ENCODE measurements at regions not wholly inside any gene's neighbourhood (a gene's known extent, or its start where the extent isn't known, plus 50 kb on each side); places are given as distances from the start of the nearest gene placed in this dataset.

- no peak for DNase-seq
- Histone ChIP-seq H3K27me3 (ENCODE audit: control insufficient read depth, insufficient read depth, low read length) (no peaks in the 10 kb centered on the region), H3K36me3 (ENCODE audit: control insufficient read depth, insufficient read depth, low read length) (no peaks in the 10 kb centered on the region), H3K27ac (ENCODE audit: low read length) (no peak overlapping the region), H3K9me3 (ENCODE audit: control insufficient read depth, low read depth, low read length) (no peaks in the 10 kb centered on the region), H3K4me1 (ENCODE audit: control insufficient read depth, insufficient read depth, low read length) (no peaks in the 10 kb centered on the region), H3K4me3 (ENCODE audit: low read length) (no peak overlapping the region)
- 100% methylated on average over 2 of the region's 11 CpGs for WGBS (ENCODE audit: insufficient coverage, low lambda C conversion rate)
These were observed 132.5 kb upstream of the ID2 start for GRCh38 chr2:8549273-8549922.

- no peaks in the 10 kb centered on the region for H3K9me3 ChIP-seq (ENCODE audit: control insufficient read depth, low read depth, low read length)
- H3K4me1 ChIP-seq (ENCODE audit: control insufficient read depth, insufficient read depth, low read length) = no peaks in the 10 kb centered on the region
- no peak for DNase-seq
- no peaks in the 10 kb centered on the region for H3K27me3 ChIP-seq (ENCODE audit: control insufficient read depth, insufficient read depth, low read length)
- no peak overlapping the region for H3K4me3 ChIP-seq (ENCODE audit: low read length)
- no peak overlapping the region for H3K27ac ChIP-seq (ENCODE audit: low read length)
- no peaks in the 10 kb centered on the region for H3K36me3 ChIP-seq (ENCODE audit: control insufficient read depth, insufficient read depth, low read length)
- WGBS (ENCODE audit: insufficient coverage, low lambda C conversion rate) = no CpG with 5 or more reads among the region's 4 CpGs
These were observed 131.9 kb upstream of the ID2 start for GRCh38 chr2:8549942-8550341.

- Histone ChIP-seq H3K4me3 (ENCODE audit: low read length) (no peak overlapping the region), H3K9me3 (ENCODE audit: control insufficient read depth, low read depth, low read length) (no peaks in the 10 kb centered on the region), H3K27ac (ENCODE audit: low read length) (no peak overlapping the region), H3K27me3 (ENCODE audit: control insufficient read depth, insufficient read depth, low read length) (no peaks in the 10 kb centered on the region), H3K36me3 (ENCODE audit: control insufficient read depth, insufficient read depth, low read length) (no peaks in the 10 kb centered on the region), H3K4me1 (ENCODE audit: control insufficient read depth, insufficient read depth, low read length) (no peaks in the 10 kb centered on the region)
- WGBS (ENCODE audit: insufficient coverage, low lambda C conversion rate) = no CpG with 5 or more reads among the region's 10 CpGs
- no peak for DNase-seq
These were observed 131.4 kb upstream of the ID2 start for GRCh38 chr2:8550481-8550880.

GRCh38 chr2:8550937-8551621 lies 130.8 kb upstream of the ID2 start:
- Histone ChIP-seq H3K9me3 (ENCODE audit: control insufficient read depth, low read depth, low read length) (no peaks in the 10 kb centered on the region), H3K27ac (ENCODE audit: low read length) (no peak overlapping the region), H3K4me3 (ENCODE audit: low read length) (no peak overlapping the region), H3K36me3 (ENCODE audit: control insufficient read depth, insufficient read depth, low read length) (no peaks in the 10 kb centered on the region), H3K27me3 (ENCODE audit: control insufficient read depth, insufficient read depth, low read length) (no peaks in the 10 kb centered on the region), H3K4me1 (ENCODE audit: control insufficient read depth, insufficient read depth, low read length) (no peaks in the 10 kb centered on the region)
- DNase-seq = no peak
- WGBS (ENCODE audit: insufficient coverage, low lambda C conversion rate) = 100% methylated on average over 5 of the region's 14 CpGs

GRCh38 chr2:8551622-8552074 lies 130.2 kb upstream of the ID2 start:
- Histone ChIP-seq H3K27ac (ENCODE audit: low read length) (no peak overlapping the region), H3K9me3 (ENCODE audit: control insufficient read depth, low read depth, low read length) (no peaks in the 10 kb centered on the region), H3K4me1 (ENCODE audit: control insufficient read depth, insufficient read depth, low read length) (no peaks in the 10 kb centered on the region), H3K4me3 (ENCODE audit: low read length) (no peak overlapping the region), H3K36me3 (ENCODE audit: control insufficient read depth, insufficient read depth, low read length) (no peaks in the 10 kb centered on the region), H3K27me3 (ENCODE audit: control insufficient read depth, insufficient read depth, low read length) (no peaks in the 10 kb centered on the region)
- no peak for DNase-seq
- WGBS (ENCODE audit: insufficient coverage, low lambda C conversion rate) = no CpG with 5 or more reads among the region's 8 CpGs

GRCh38 chr2:8552293-8552801 lies 129.5 kb upstream of the ID2 start:
- H3K27me3 ChIP-seq (ENCODE audit: control insufficient read depth, insufficient read depth, low read length) = no peaks in the 10 kb centered on the region
- 94% methylated on average over 3 of the region's 17 CpGs for WGBS (ENCODE audit: insufficient coverage, low lambda C conversion rate)
- DNase-seq = no peak
- no peaks in the 10 kb centered on the region for H3K4me1 ChIP-seq (ENCODE audit: control insufficient read depth, insufficient read depth, low read length)
- no peaks in the 10 kb centered on the region for H3K36me3 ChIP-seq (ENCODE audit: control insufficient read depth, insufficient read depth, low read length)
- no peaks in the 10 kb centered on the region for H3K9me3 ChIP-seq (ENCODE audit: control insufficient read depth, low read depth, low read length)
- no peak overlapping the region for H3K4me3 ChIP-seq (ENCODE audit: low read length)
- no peak overlapping the region for H3K27ac ChIP-seq (ENCODE audit: low read length)

- Histone ChIP-seq H3K4me1 (ENCODE audit: control insufficient read depth, insufficient read depth, low read length) (no peaks in the 10 kb centered on the region), H3K4me3 (ENCODE audit: low read length) (no peak overlapping the region), H3K27ac (ENCODE audit: low read length) (no peak overlapping the region), H3K36me3 (ENCODE audit: control insufficient read depth, insufficient read depth, low read length) (no peaks in the 10 kb centered on the region), H3K27me3 (ENCODE audit: control insufficient read depth, insufficient read depth, low read length) (no peaks in the 10 kb centered on the region), H3K9me3 (ENCODE audit: control insufficient read depth, low read depth, low read length) (peaks cover 4% of the 10 kb centered on the region)
- DNase-seq = no peak
- 100% methylated on average over 1 of the region's 4 CpGs for WGBS (ENCODE audit: insufficient coverage, low lambda C conversion rate)
These were observed 128.2 kb upstream of the ID2 start for GRCh38 chr2:8553643-8554042.

GRCh38 chr2:8554296-8554806 lies 127.5 kb upstream of the ID2 start:
- Histone ChIP-seq H3K36me3 (ENCODE audit: control insufficient read depth, insufficient read depth, low read length) (no peaks in the 10 kb centered on the region), H3K4me1 (ENCODE audit: control insufficient read depth, insufficient read depth, low read length) (no peaks in the 10 kb centered on the region), H3K4me3 (ENCODE audit: low read length) (no peak overlapping the region), H3K27me3 (ENCODE audit: control insufficient read depth, insufficient read depth, low read length) (no peaks in the 10 kb centered on the region), H3K27ac (ENCODE audit: low read length) (no peak overlapping the region), H3K9me3 (ENCODE audit: control insufficient read depth, low read depth, low read length) (peaks cover 6% of the 10 kb centered on the region)
- WGBS (ENCODE audit: insufficient coverage, low lambda C conversion rate) = no CpG with 5 or more reads among the region's 9 CpGs
- DNase-seq = no peak

- Histone ChIP-seq H3K27ac (ENCODE audit: low read length) (no peak overlapping the region), H3K36me3 (ENCODE audit: control insufficient read depth, insufficient read depth, low read length) (no peaks in the 10 kb centered on the region), H3K4me1 (ENCODE audit: control insufficient read depth, insufficient read depth, low read length) (no peaks in the 10 kb centered on the region), H3K9me3 (ENCODE audit: control insufficient read depth, low read depth, low read length) (peaks cover 14% of the 10 kb centered on the region), H3K27me3 (ENCODE audit: control insufficient read depth, insufficient read depth, low read length) (no peaks in the 10 kb centered on the region), H3K4me3 (ENCODE audit: low read length) (no peak overlapping the region)
- no CpG with 5 or more reads among the region's 2 CpGs for WGBS (ENCODE audit: insufficient coverage, low lambda C conversion rate)
- DNase-seq = no peak
These were observed 126.3 kb upstream of the ID2 start for GRCh38 chr2:8555543-8555942.

- H3K4me3 ChIP-seq (ENCODE audit: low read length) = no peak overlapping the region
- no peaks in the 10 kb centered on the region for H3K4me1 ChIP-seq (ENCODE audit: control insufficient read depth, insufficient read depth, low read length)
- no peak for DNase-seq
- no peaks in the 10 kb centered on the region for H3K36me3 ChIP-seq (ENCODE audit: control insufficient read depth, insufficient read depth, low read length)
- H3K9me3 ChIP-seq (ENCODE audit: control insufficient read depth, low read depth, low read length) = peaks cover 25% of the 10 kb centered on the region
- WGBS (ENCODE audit: insufficient coverage, low lambda C conversion rate) = no CpG with 5 or more reads among the region's 3 CpGs
- no peak overlapping the region for H3K27ac ChIP-seq (ENCODE audit: low read length)
- H3K27me3 ChIP-seq (ENCODE audit: control insufficient read depth, insufficient read depth, low read length) = no peaks in the 10 kb centered on the region
These were observed 123.8 kb upstream of the ID2 start for GRCh38 chr2:8558096-8558495.
